KMS-11 (cell line): ENCODE measurements at regions not wholly inside any gene's neighbourhood (a gene's known extent, or its start where the extent isn't known, plus 50 kb on each side); places are given as distances from the start of the nearest gene placed in this dataset.

ENCODE experiments used
- H2AFZ ChIP-seq: fragments of 200-600 bp; sonication (generic); 2 replicates; pipeline ENCODE4 v1.6.1; 2016; ENCODE audit warnings: antibody characterized with exemption, mixed run types, low read depth
- H3K27ac ChIP-seq: fragments of 200-600 bp; sonication (generic); 2 replicates; pipeline ENCODE4 v1.6.1; 2016; ENCODE audit warnings: mild to moderate bottlenecking, mixed run types
- H3K27me3 ChIP-seq: fragments of 200-600 bp; sonication (generic); 2 replicates; pipeline ENCODE4 v1.6.1; 2017; ENCODE audit warnings: mild to moderate bottlenecking, low read depth, mixed run types, moderate library complexity; ENCODE audit not compliant: insufficient read depth
- H3K36me3 ChIP-seq: fragments of 200-600 bp; sonication (generic); 2 replicates; pipeline ENCODE4 v1.6.1; 2017; ENCODE audit warnings: mild to moderate bottlenecking, mixed run types; ENCODE audit not compliant: insufficient read depth
- H3K4me1 ChIP-seq: fragments of 200-600 bp; sonication (generic); 2 replicates; pipeline ENCODE4 v1.6.1; 2016; ENCODE audit warnings: mild to moderate bottlenecking, low read depth, mixed run types; ENCODE audit not compliant: poor library complexity, severe bottlenecking
- H3K4me2 ChIP-seq: fragments of 200-600 bp; sonication (generic); 2 replicates; pipeline ENCODE4 v1.7.0; 2016; ENCODE audit warnings: mild to moderate bottlenecking, mixed run types
- H3K4me3 ChIP-seq: fragments of 200-600 bp; sonication (generic); IDR thresholded peaks from 2 replicates; pipeline ENCODE4 v1.6.1; 2017; ENCODE audit warnings: low read depth, low read length, mixed read lengths; ENCODE audit not compliant: insufficient read depth
- H3K79me2 ChIP-seq: fragments of 200-600 bp; sonication (generic); 2 replicates; pipeline ENCODE4 v1.6.1; 2016; ENCODE audit warnings: low read depth, mixed run types; ENCODE audit not compliant: insufficient read depth
- H3K9ac ChIP-seq: fragments of 200-600 bp; sonication (generic); 2 replicates; pipeline ENCODE4 v1.6.1; 2016; ENCODE audit warnings: mild to moderate bottlenecking, mixed run types
- H4K20me1 ChIP-seq: fragments of 200-600 bp; sonication (generic); 2 replicates; pipeline ENCODE4 v1.6.1; 2016; ENCODE audit warnings: mild to moderate bottlenecking, mixed run types; ENCODE audit not compliant: insufficient read depth
- TF ChIP-seq, protein P1 (sequence below): fragments of 200-600 bp; sonication (generic); conservative IDR thresholded peaks from 2 replicates; pipeline ENCODE4 v1.6.1; 2017; ENCODE audit warnings: low read depth, mild to moderate bottlenecking, antibody characterized with exemption, low read length, moderate library complexity, mixed read lengths

DNA sequence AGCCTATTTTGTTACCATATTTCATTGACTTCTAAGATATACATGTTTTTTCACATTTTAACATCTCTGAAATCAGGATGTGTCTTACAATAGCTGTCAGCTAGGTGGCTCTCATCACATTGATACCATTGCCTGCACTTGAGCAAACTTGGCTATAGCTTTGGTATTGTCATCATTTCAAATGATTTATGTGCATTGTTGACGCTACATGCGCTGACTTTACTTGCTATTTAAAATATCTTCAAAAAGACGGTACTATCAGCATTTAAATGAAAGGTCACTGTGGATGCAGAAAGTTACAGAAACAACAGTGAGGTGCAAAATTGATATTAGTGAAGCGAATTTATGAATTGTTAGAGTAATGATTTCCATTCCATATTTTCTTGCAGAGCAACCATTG is 54.0 kb upstream of the ABHD2 start:
- Histone ChIP-seq H2AFZ (no peak overlapping the region), H3K36me3 (no peaks in the 10 kb centered on the region), H3K27me3 (no peaks in the 10 kb centered on the region), H4K20me1 (no peaks in the 10 kb centered on the region), H3K4me2 (no peak overlapping the region), H3K79me2 (no peaks in the 10 kb centered on the region), H3K4me1 (no peaks in the 10 kb centered on the region), H3K9ac (no peak overlapping the region), H3K4me3 (no peak overlapping the region), H3K27ac (no peak overlapping the region)
- TF ChIP-seq, protein P1, sequence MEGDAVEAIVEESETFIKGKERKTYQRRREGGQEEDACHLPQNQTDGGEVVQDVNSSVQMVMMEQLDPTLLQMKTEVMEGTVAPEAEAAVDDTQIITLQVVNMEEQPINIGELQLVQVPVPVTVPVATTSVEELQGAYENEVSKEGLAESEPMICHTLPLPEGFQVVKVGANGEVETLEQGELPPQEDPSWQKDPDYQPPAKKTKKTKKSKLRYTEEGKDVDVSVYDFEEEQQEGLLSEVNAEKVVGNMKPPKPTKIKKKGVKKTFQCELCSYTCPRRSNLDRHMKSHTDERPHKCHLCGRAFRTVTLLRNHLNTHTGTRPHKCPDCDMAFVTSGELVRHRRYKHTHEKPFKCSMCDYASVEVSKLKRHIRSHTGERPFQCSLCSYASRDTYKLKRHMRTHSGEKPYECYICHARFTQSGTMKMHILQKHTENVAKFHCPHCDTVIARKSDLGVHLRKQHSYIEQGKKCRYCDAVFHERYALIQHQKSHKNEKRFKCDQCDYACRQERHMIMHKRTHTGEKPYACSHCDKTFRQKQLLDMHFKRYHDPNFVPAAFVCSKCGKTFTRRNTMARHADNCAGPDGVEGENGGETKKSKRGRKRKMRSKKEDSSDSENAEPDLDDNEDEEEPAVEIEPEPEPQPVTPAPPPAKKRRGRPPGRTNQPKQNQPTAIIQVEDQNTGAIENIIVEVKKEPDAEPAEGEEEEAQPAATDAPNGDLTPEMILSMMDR = peak; percentile 42

DNA sequence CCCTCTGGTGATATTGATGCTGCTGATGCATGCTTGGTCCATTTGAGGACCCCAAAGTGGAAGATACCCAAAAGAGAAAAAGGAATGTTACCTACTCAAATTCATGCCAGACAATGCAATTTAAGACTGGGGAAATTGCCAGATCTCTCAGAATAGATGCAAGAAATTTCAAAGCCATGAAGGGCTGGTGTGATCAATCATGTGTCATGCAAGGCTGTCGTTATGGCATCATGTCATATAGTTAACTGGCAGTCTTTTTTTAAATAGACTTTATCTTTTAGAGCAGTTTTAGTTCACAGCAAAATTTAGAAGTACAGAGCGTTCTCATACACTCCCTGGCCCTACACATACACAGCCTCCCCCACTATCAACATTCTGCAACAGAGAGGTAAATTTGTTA is 53.1 kb upstream of the ABHD2 start:
- Histone ChIP-seq H3K9ac (no peak overlapping the region), H2AFZ (no peak overlapping the region), H3K27me3 (no peaks in the 10 kb centered on the region), H3K4me3 (no peak overlapping the region), H4K20me1 (no peaks in the 10 kb centered on the region), H3K4me2 (no peak overlapping the region), H3K79me2 (no peaks in the 10 kb centered on the region), H3K27ac (no peak overlapping the region), H3K36me3 (no peaks in the 10 kb centered on the region), H3K4me1 (no peaks in the 10 kb centered on the region)
- TF ChIP-seq, protein P1 = no peak

DNA sequence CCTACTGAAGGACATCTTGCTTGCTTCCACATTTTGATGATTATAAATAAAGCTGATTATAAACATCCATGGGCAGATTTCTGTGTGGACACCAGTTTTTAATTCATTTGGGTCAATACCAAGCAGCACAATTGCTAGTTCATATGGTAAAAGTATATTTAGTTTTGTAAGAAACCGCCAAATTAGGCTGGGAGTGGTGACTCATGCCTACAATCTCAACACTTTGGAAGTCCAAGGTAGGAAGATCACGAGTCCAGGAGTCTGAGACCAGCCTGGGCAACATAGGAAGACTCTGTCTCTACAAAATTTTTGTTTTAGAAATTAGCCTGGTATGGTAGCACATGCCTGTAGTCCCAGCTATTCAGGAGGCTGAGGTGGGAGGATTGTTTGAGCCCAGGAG is 52.6 kb upstream of the ABHD2 start:
- Histone ChIP-seq H3K9ac (no peak overlapping the region), H4K20me1 (no peaks in the 10 kb centered on the region), H3K36me3 (no peaks in the 10 kb centered on the region), H3K79me2 (no peaks in the 10 kb centered on the region), H3K4me2 (no peak overlapping the region), H3K27ac (no peak overlapping the region), H2AFZ (no peak overlapping the region), H3K4me3 (no peak overlapping the region), H3K4me1 (no peaks in the 10 kb centered on the region), H3K27me3 (no peaks in the 10 kb centered on the region)
- TF ChIP-seq, protein P1 = no peak

DNA sequence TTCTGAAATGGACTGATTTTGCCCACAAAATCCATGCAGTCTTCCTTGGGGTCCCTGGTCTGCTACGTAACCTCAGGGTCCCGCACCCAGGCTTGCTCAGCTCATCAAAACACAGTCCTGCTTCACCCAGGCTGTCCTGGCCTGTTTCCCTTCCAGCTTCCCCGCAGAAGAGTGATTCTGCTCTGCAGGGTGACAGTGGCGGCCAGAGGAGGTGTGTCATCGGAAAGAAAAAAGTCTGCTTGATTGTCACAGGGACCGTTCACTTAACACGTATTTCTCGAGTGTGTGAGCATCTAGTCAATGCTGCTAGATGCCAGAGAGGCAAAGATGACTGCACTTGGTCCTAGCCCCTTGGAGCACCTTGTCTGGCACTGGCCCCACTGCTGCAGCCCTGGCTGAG is 50.1 kb upstream of the ABHD2 start:
- Histone ChIP-seq H3K4me1 (peaks cover 7% of the 10 kb centered on the region), H3K27ac (no peak overlapping the region), H3K4me2 (no peak overlapping the region), H4K20me1 (no peaks in the 10 kb centered on the region), H3K27me3 (no peaks in the 10 kb centered on the region), H3K4me3 (no peak overlapping the region), H3K36me3 (no peaks in the 10 kb centered on the region), H3K79me2 (no peaks in the 10 kb centered on the region; the same call in 1 of the 2 replicates), H2AFZ (no peak overlapping the region), H3K9ac (no peak overlapping the region)
- TF ChIP-seq, protein P1 = no peak
